Vagina (tissue), 2 donors: ENCODE measurements at regions not wholly inside any gene's neighbourhood (a gene's known extent, or its start where the extent isn't known, plus 50 kb on each side); places are given as distances from the start of the nearest gene placed in this dataset.

ENCODE experiments used
- DNase-seq, 2 donors: peaks; one replicate each; pipeline ENCODE4 v3.0.0-alpha.2; 2017; ENCODE audit errors: extremely low spot score in 2 of 2
- H3K27ac ChIP-seq: fragments of 200-600 bp; sonication (generic); one replicate; pipeline ENCODE4 v1.5.1; 2019
- H3K27me3 ChIP-seq: fragments of 200-600 bp; sonication (generic); one replicate; pipeline ENCODE4 v1.5.1; 2019
- H3K36me3 ChIP-seq, 2 donors: fragments of 200-600 bp; sonication (generic); one replicate each; pipeline ENCODE4 v1.5.1; 2017 to 2019
- H3K4me1 ChIP-seq: fragments of 200-600 bp; sonication (generic); one replicate; pipeline ENCODE4 v1.5.1; 2019
- H3K4me3 ChIP-seq, 2 donors: fragments of 200-600 bp; sonication (generic); 1 replicate in 1 of 2; 2 replicates in 1 of 2; pipeline ENCODE4 v1.5.1; 2016 to 2019
- H3K9me3 ChIP-seq: fragments of 200-600 bp; sonication (generic); one replicate; pipeline ENCODE4 v1.5.1; 2019
- CTCF ChIP-seq, 3 experiments: fragments of 450-650 bp in 2 of 3; fragments of 200-600 bp in 1 of 3; sonication (generic) in 1 of 3; IDR thresholded peaks; one replicate each; pipeline ENCODE4 v1.5.1; 2017 to 2019; ENCODE audit warnings: antibody characterized with exemption in 3 of 3, mild to moderate bottlenecking in 2 of 3, moderate library complexity in 2 of 3
- POLR2A ChIP-seq, 2 donors: fragments of 450-650 bp; IDR thresholded peaks; one replicate each; pipeline ENCODE4 v1.6.1; 2017; ENCODE audit warnings: antibody characterized with exemption in 2 of 2, mild to moderate bottlenecking in 2 of 2, moderate library complexity in 2 of 2
- POLR2AphosphoS5 ChIP-seq, 2 donors: sonication (generic); formaldehyde crosslinking; IDR thresholded peaks; one replicate each; pipeline ENCODE4 v1.9.0; 2017; ENCODE audit warnings: antibody characterized with exemption in 2 of 2, mild to moderate bottlenecking in 2 of 2, low read depth in 1 of 2; ENCODE audit not compliant: insufficient read depth in 1 of 2
- intact Hi-C: fragments of 100-400 bp; cut with DNase I; formaldehyde crosslinking; loops from one replicate; pipeline ENCODE4 v1.15.1; 2023

GRCh38 chr4:111405989-111406388 lies 739.3 kb upstream of the FAM241A start:
- DNase-seq, result no peak
- Histone ChIP-seq H3K4me1 (no peaks in the 10 kb centered on the region), H3K27ac (no peak overlapping the region), H3K4me3 (no peak overlapping the region), H3K36me3 (no peaks in the 10 kb centered on the region), H3K9me3 (no peaks in the 10 kb centered on the region), H3K27me3 (no peaks in the 10 kb centered on the region)
- no peak for TF ChIP-seq CTCF (IDR thresholded peaks at IDR 0.05)
- no peak for TF ChIP-seq POLR2AphosphoS5 (IDR thresholded peaks at IDR 0.05; ENCODE audit: insufficient read depth in 1 of 2, low read depth in 1 of 2)
- no peak for TF ChIP-seq POLR2A (IDR thresholded peaks at IDR 0.05)
- intact Hi-C loops, result no loop called here

DNA sequence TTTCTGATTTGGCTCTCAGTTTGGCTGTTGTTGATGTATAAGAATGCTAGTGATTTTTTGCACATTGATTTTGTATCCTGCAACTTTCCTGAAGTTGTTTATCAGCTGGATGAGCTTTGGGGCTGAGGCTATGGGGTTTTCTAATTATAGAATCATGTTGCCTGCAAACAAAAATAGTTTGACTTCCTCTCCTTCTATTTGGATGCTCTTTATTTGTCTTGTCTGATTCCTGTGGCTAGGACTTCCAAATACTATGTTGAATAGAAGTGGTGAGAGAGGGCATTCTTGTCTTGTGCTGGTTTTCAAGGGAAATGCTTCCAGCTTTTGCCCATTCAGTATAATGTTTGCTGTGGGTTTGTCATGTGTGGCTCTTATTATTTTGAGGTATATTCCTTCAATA lies 734.7 kb upstream of the FAM241A start:
- Histone ChIP-seq H3K4me1 (no peaks in the 10 kb centered on the region), H3K9me3 (no peaks in the 10 kb centered on the region), H3K27me3 (no peaks in the 10 kb centered on the region), H3K4me3 (no peak overlapping the region), H3K36me3 (no peaks in the 10 kb centered on the region), H3K27ac (no peak overlapping the region)
- intact Hi-C loops, result no loop called here
- no peak for DNase-seq
- TF ChIP-seq CTCF (IDR thresholded peaks at IDR 0.05), result no peak
- no peak for TF ChIP-seq POLR2AphosphoS5 (IDR thresholded peaks at IDR 0.05; ENCODE audit: insufficient read depth in 1 of 2, low read depth in 1 of 2)
- no peak for TF ChIP-seq POLR2A (IDR thresholded peaks at IDR 0.05)

GRCh38 chr4:111417521-111417920 lies 727.7 kb upstream of the FAM241A start:
- Histone ChIP-seq H3K27ac (no peak overlapping the region), H3K4me3 (no peak overlapping the region), H3K4me1 (no peaks in the 10 kb centered on the region), H3K9me3 (no peaks in the 10 kb centered on the region), H3K27me3 (no peaks in the 10 kb centered on the region), H3K36me3 (no peaks in the 10 kb centered on the region)
- TF ChIP-seq POLR2AphosphoS5 (IDR thresholded peaks at IDR 0.05; ENCODE audit: insufficient read depth in 1 of 2, low read depth in 1 of 2), result no peak
- TF ChIP-seq CTCF (IDR thresholded peaks at IDR 0.05), result no peak
- no peak for TF ChIP-seq POLR2A (IDR thresholded peaks at IDR 0.05)
- intact Hi-C loops, result no loop called here
- DNase-seq, result no peak

GRCh38 chr4:111433441-111433840 lies 711.8 kb upstream of the FAM241A start:
- Histone ChIP-seq H3K4me1 (no peaks in the 10 kb centered on the region), H3K4me3 (no peak overlapping the region), H3K27me3 (no peaks in the 10 kb centered on the region), H3K27ac (no peak overlapping the region), H3K9me3 (no peaks in the 10 kb centered on the region), H3K36me3 (no peaks in the 10 kb centered on the region)
- DNase-seq, result no peak
- TF ChIP-seq CTCF (IDR thresholded peaks at IDR 0.05) (no peak), POLR2AphosphoS5 (IDR thresholded peaks at IDR 0.05; ENCODE audit: insufficient read depth in 1 of 2, low read depth in 1 of 2) (no peak), POLR2A (IDR thresholded peaks at IDR 0.05) (no peak)
- intact Hi-C loops, result no loop called here

- Histone ChIP-seq H3K27ac (no peak overlapping the region), H3K4me3 (no peak overlapping the region)
Measured at GRCh38 chr4:111434586-111434985, 710.7 kb upstream of the FAM241A start.

More at GRCh38 chr4:111434586-111434985, 710.7 kb upstream of the FAM241A start:
- Histone ChIP-seq H3K27me3 (no peaks in the 10 kb centered on the region), H3K9me3 (no peaks in the 10 kb centered on the region), H3K4me1 (no peaks in the 10 kb centered on the region), H3K36me3 (no peaks in the 10 kb centered on the region)
- no peak for DNase-seq
- intact Hi-C loops, result no loop called here
- TF ChIP-seq CTCF (IDR thresholded peaks at IDR 0.05), result no peak
- TF ChIP-seq POLR2AphosphoS5 (IDR thresholded peaks at IDR 0.05; ENCODE audit: insufficient read depth in 1 of 2, low read depth in 1 of 2), result no peak
- no peak for TF ChIP-seq POLR2A (IDR thresholded peaks at IDR 0.05)
